ENCODE measurements at regions not wholly inside any gene's neighbourhood (a gene's known extent, or its start where the extent isn't known, plus 50 kb on each side); places are given as distances from the start of the nearest gene placed in this dataset.

GRCh38 chr9:20291201-20291600 is 331.1 kb downstream of the MLLT3 start:
- DNase-seq (ENCODE audit: low read depth), result no peak

GRCh38 chr9:20290257-20290656 is 332.0 kb downstream of the MLLT3 start:
- DNase-seq (ENCODE audit: low read depth), result no peak

DNA sequence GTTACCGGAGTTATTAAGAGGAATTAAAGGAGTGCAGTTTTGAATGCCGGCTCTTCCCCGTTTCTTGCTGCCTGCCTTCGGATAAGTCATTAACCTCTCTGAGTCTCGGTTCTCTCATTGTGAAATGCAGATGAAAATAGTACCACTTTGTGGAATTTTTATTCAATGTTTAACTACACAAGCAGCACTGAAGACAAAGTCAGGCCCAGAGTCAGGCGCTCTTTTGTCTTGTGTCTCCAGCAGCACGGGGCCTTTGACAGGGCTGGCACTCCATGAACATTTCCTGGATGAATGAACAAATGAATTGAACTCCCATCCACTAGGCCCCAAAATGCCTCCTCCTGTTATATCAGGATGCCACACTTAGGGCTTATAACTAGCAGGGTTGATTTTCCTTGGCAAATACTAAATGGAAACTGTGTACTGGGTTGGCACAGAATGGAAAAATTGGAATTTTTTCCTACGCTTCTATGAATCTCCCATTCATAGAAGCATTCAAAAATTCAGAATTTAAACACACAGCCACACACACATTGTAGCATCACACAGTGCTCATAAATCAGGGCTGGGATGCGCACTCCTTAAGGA is 332.8 kb downstream of the MLLT3 start:
- DNase-seq (ENCODE audit: low read depth), result no peak

DNA sequence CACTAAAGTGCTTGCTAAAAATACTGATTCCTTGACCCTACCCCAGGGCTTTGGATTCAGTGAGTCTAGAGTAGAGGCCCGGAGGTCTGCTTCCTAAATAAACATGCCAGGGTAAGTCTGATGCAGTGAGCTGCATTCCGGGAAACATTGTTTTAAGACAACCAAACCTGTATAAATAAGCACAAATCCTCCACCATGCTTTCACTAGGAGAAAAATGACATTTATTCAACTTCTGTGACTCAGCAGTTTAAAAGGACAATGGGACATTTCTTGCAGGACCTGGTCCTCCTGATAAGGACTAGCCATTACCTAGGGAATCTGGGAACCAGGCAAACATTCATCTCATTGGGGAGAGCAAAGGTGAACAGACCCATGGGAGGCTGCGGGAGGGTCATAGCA is 335.3 kb downstream of the MLLT3 start:
- no peak for DNase-seq (ENCODE audit: low read depth)

- DNase-seq (ENCODE audit: low read depth), result no peak
Measured at GRCh38 chr9:20286154-20286700, 336.1 kb downstream of the MLLT3 start.

DNA sequence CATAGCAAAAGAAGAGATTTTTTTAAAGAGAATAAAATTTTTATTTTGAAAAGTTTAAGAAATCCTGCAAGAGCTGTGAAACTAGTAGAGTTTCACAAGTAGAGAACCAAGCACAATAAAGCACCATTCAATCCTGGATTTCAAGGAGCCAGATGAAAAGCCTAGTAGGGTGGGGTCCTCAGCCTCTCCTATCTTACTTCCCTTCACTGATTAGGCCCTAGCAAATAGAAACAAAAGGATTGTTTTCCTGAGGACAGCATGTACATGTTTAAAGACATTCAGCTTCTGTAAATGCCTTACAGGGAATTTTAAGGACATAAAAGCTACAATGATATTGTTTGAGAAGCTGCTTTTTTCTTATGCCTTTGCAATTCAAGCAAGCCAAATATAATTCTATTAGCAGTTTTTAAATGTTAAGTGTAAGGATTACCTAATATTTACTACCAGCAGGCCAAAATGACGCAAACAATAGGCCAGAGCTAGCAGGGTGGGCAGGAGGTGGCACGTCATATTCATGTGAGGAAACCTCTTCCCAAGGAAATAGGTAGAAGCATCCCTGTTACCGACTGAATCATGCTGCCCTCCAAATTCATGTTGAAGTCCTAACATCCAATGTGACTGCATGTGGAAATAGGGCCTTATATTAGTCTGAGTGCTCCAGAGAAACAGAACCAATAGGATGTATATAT is 337.6 kb downstream of the MLLT3 start:
- DNase-seq (ENCODE audit: low read depth), result no peak

GRCh38 chr9:20280330-20280729 is 342.0 kb downstream of the MLLT3 start:
- DNase-seq (ENCODE audit: low read depth), result no peak

DNA sequence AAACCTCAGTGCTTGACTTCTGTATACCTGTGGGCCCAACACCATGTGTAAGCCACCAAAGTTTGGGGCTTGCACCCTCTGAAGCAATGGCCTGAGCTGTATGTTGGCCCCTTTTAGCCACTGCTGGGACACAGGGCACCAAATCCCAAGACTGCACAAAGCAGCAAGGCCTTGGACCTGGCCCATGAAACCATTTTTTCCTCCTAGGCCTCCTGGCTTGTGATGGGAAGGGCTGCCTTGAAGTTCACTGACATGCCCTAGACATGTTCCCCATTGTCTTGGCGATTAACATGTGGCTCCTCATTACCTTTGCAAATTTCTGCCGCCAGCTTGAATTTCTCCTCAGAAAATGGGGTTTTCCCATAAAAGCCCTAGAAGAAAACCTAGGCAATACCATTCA is 345.5 kb downstream of the MLLT3 start:
- DNase-seq (ENCODE audit: low read depth), result no peak

DNA sequence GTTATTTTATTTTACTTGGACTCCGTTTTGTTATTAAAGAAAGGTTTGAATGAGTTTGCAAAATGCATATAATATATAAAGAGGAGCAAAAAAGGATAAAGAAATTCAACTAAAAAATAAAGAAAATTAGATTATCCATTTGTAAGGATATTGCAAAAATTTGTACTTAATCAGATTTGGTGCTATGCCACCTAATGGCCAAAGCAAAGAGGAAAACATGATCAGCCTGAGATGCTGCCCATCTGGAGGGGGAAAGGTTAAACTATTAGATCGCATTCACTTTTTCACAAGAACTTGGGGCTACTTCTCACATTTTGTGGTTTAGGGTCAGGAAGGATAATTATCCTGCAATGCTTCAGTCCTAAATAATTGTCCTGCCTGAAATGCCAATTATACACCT is 350.6 kb downstream of the MLLT3 start:
- DNase-seq (ENCODE audit: low read depth), result no peak

DNA sequence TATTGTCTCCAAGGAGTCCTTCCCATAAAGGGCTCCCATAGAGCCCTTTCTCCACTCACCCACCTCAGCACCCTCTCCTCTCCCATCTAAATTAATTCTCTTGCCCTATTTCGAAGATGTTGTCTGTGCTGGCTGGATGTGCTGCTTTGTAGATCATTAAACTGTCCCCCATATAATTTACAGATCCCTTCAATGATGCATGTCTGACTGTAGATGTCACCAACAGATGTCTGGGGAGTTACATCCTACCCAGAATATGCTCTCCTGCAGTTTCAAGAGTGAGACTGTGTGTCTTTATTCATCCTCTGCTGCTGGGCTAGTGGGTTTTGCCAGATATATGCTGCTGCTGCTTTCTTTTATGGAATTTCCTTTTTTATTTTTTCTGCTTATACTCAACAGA is 351.2 kb downstream of the MLLT3 start:
- DNase-seq (ENCODE audit: low read depth), result no peak

GRCh38 chr9:20270161-20270560 is 352.1 kb downstream of the MLLT3 start:
- no peak for DNase-seq (ENCODE audit: low read depth)

- no peak for DNase-seq (ENCODE audit: low read depth)
Measured at GRCh38 chr9:20269620-20270019, 352.7 kb downstream of the MLLT3 start.

- no peak for DNase-seq (ENCODE audit: low read depth)
Measured at GRCh38 chr9:20264896-20265295, 357.4 kb downstream of the MLLT3 start.

DNA sequence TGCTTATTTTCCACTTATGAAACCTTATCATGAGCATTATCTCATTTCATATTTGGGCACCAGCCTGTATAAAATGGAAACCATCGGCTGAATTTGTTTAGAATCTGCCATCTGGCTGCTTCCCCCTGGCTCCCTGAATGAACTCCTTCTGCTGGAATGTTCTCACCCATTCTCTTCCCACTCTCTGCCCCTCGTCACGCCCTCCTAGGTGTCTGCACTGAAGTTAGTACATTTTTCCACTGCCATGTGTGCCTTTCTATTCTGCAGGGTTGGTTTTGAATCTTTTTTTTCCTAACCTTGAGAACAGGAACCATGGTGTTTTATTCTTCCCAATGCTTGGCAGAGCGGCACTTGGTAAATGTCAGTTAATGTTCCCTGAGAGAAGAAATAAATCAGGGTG is 359.7 kb downstream of the MLLT3 start:
- no peak for DNase-seq (ENCODE audit: low read depth)

DNA sequence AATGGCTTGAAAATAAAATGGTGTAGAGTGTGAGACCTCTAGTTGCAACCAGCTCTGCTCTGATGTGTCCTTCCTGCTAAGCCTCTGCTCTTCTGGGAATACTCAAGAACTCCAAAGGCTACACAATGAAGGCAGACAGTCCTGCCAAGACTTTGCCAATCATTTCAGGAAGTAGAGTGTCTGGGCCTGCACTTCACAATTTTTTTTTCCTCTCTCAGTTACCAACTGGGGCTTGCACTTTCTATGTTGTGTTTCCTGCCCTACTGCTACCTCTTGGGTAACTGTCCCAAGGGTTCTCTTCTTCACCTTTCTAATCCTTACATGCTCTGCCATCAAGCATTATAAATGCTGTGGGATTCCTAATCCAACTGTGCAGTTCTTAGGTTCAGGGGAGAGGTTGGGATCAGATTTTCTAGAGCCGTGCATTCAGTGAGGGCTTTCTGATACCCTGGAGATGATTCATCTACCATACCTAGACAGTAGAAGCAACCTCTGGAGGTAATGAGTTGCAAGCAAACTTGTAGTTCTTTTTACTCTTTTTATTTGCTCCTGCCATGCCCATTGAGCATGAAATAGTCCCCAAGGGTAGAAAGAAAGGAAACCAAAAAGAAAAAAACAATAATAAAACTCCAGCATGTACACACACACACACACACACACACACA is 365.9 kb downstream of the MLLT3 start:
- no peak for DNase-seq (ENCODE audit: low read depth)

- no peak for DNase-seq (ENCODE audit: low read depth)
Measured at GRCh38 chr9:20255052-20255451, 367.2 kb downstream of the MLLT3 start.

DNA sequence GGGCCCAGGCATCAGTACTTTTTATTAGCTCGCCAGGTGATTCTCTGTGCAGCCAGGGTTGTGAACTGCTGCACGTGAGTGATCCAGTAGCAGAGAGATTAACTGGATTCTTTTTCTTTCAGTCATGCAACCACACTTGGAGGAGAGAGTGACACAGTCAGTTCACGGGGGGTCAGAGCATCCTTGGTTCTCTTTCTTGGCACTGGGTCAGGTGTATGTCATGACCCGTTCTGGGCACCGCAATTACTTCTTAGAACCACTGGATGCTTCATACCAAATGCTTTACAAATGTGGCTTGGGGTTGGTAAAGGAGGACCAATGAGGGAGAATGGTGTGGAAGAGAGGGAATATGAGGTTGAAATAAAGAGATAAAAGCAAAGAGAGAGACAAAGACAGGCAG is 368.7 kb downstream of the MLLT3 start:
- DNase-seq (ENCODE audit: low read depth), result no peak

- no peak for DNase-seq (ENCODE audit: low read depth)
Measured at GRCh38 chr9:20252778-20253177, 369.5 kb downstream of the MLLT3 start.

DNA sequence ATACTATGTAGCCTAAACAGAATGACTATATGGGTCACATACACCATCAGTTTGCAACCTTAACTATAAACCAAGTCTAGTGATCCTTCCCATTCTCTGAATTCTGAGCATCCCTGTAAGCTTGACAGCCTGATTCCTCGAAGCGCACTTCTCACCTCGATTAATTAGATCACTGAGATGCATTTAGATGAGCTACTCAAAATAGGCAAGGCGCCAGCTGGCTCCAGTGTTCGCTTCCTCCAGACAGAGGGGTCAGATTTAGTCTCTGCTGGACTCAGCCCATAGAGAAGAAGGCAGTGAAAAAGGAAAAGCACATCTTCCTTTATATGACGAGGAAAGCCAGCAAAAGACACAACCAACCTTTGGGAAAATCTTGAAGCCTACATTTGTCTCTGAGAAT is 371.5 kb downstream of the MLLT3 start:
- no peak for DNase-seq (ENCODE audit: low read depth)

DNA sequence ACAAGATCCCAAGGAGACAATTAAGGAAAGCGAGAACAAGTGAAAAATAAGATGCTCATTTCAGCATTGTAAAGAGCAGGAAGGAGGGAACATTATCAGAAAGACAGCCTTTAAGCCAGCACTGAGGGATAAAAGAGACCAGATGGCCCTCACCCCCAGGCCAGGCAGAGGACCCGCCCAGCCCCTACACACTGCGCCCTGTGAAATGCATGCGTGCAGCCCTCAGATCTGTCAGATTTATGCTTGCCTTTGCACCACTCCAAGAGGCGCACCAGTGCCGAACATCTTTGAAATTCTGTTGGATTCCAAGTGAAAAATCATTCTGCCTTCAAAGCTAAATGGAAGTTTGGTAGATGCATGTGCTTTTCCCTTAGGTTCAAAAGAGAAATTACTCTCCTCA is 378.0 kb downstream of the MLLT3 start:
- DNase-seq (ENCODE audit: low read depth), result no peak

GRCh38 chr9:20243841-20244240 is 378.5 kb downstream of the MLLT3 start:
- DNase-seq (ENCODE audit: low read depth), result no peak

DNA sequence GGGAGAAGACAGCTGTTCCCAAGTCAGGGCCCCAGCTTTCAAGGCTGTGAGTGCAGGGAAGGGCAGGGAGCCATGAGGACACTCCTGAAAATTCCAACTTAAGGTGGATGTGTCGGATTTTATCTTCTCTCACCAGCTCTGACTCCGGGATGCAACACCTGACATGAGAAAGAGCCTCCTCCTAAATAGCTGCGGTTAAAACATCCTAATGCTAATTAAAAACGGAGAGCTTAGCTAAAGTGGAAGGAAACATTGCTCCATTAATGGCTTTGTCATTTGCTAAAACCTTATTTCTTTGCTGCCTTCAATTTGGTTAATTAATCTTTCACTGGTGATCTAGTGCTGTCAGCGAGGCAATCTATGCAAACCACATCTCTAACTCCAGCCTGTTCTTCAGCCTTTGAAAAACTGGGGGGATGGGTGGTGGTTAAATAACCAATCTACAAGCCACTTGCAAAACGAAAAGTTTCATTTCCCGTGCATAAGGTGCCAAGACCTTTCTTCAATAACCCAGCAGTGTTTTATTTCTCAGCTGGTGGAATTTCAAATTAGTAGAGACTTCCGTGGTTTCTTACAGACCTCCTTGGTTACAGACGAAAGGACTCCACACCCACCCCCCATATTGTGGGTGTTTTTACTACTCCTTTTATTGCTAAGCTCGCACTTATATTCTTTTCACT is 379.6 kb downstream of the MLLT3 start:
- DNase-seq (ENCODE audit: low read depth), result peak; percentile 31

GRCh38 chr9:20240498-20240897 is 381.8 kb downstream of the MLLT3 start:
- no peak for DNase-seq (ENCODE audit: low read depth)
